HG02763 (cell line): ENCODE measurements at regions not wholly inside any gene's neighbourhood (a gene's known extent, or its start where the extent isn't known, plus 50 kb on each side); places are given as distances from the start of the nearest gene placed in this dataset.

Experiments
- ATAC-seq: cut with Tn5 transposase; IDR thresholded peaks from one replicate; pipeline ENCODE4 v1.9.1; 2021; ENCODE audit warnings: mild to moderate bottlenecking, moderate library complexity; ENCODE audit not compliant: unreplicated experiment

GRCh38 chr7:32428546-32428945, 61.6 kb downstream of the LSM5 start:
- ATAC-seq: no peak

DNA sequence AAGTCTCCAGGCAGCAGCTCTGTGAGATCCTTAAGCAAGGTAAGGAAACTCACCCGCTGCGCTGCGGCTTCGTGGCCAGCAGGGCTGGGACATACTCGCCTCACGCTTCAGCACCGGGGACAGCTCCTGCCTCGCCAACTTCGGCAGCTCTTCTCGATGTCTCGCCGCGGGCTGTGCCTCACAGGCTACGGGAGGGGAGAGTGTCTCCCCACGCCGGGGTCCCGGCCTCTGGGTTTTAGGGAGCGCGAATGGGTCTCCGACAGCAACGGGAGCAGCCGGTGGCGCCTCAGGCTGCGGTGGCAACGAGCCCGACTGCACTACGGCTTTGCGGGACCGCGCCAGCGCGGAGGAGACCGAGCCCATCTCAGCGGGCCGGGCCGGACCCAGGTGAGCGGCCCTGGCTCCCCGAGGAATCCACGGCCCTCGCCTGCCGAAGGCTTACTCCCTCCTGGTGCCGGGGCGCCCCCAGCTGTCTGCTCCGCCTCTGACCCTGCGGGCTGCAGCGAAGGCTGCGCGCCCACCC, 62.4 kb downstream of the LSM5 start:
- no peak for ATAC-seq

- ATAC-seq: no peak
Observed at GRCh38 chr7:32416846-32417245, 73.3 kb downstream of the LSM5 start.

- ATAC-seq: no peak
Observed at GRCh38 chr7:32415936-32416335, 74.2 kb downstream of the LSM5 start.

DNA sequence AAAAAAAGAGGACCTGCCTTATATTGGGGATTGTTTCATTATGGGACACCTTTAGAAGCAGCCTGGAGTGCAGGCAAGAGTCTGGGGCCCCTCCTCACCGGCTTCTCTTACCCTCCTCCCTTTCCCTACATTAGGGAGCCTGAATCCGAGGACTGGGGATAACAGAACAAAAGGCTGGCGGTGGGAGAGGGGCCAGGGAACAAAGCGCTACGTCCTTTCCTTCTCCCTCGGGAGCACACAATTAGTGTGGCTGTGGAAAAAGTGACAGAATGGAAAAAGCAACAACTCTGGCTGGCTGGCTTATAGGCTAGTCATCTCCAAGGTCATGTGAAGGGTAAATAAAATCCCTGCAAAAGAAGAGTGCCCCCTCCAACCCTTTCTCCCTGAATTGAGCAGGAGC, 74.7 kb downstream of the LSM5 start:
- no peak for ATAC-seq

DNA sequence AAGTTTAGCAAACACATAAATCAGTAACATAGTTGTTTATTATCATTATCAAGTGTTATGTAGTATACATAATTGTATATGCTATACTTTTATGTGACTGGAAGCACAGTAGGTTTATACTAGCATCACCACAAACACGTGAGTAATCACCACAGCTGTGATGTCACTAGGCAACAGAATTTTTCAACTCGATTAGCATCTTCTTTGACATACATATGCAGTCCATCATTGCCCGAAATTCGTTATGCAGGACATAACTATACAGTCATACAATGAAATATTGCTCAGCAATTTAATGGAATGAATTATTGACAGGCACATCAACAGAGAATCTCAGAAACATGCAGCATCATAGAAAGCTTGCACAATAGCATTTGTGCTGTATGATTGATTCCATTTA, 77.7 kb downstream of the LSM5 start:
- no peak for ATAC-seq

DNA sequence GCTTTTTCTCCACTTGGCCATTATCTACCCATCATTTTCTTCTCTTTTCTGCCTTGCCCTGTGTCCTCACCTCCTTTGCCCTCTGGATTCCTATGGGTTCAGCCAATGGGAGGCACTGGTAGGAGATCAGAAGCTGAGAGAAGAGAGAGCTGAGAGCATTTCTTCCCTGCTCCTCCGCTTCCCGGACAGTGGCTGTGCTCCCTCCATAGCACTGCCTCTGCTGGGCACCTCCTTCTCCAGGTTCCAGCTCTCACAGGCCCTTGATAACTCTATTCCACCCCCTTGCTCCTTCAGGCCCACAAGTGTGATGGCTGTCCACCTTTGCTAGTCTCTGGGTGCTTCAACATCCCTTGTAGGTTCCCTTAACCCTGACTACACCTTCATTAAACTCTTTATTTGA, 79.6 kb downstream of the LSM5 start:
- ATAC-seq: no peak

DNA sequence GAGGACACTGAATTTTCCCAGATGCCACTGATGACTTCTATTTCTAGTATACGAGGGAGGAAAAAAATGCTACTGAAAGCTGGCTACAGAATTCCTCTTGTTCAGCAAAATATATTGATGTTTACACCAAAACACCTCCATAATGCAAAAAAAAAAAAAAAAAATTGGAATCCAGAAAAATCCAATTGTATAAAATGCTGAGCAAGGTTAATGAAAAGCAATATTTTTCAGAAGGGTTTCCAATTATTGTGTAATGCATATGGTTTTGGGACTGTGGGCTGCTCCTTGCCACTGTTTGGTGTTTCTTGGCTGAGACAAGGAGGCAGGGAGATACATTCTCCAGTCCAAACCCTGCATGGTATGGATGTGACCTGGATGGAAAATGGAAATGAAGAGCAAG, 83.8 kb downstream of the LSM5 start:
- ATAC-seq: no peak

DNA sequence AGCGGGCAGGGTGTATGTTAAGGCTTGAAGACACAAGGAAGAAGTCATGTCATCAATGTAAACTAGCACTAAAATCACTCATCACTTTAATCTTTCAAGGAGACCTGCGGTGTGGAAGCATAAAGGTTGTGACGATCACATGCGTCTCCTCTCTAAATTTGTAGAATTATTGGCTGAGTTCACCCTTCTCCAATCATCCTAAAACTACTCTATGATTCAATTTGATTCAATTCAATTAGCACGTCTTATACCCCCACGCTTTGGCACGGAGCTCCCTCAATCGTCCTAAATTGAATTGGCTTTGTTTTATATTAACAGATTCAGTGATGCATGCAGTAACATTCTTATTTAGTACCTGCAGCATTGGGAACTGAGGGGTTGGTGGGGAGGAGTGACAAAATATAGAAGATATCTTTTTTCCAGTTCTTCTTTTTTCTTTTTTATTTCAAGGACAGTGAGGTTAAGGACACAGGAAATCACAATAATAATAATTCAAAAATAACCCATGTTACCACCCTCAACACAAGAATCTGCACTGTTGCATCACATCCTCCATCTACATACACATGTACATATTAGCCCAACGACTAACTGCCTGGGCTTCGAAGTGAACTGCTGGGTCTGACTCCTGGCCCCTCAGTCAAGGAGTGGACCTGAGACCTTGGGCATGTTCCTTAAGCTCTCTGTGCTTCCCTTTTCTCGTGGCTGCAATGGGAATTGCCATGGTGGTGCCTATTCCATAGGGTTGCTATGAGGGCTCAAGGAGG, 86.5 kb downstream of the LSM5 start:
- ATAC-seq: no peak

GRCh38 chr7:32400676-32401075, 89.5 kb downstream of the LSM5 start:
- ATAC-seq: no peak

GRCh38 chr7:32399311-32399710, 90.9 kb downstream of the LSM5 start:
- no peak for ATAC-seq

DNA sequence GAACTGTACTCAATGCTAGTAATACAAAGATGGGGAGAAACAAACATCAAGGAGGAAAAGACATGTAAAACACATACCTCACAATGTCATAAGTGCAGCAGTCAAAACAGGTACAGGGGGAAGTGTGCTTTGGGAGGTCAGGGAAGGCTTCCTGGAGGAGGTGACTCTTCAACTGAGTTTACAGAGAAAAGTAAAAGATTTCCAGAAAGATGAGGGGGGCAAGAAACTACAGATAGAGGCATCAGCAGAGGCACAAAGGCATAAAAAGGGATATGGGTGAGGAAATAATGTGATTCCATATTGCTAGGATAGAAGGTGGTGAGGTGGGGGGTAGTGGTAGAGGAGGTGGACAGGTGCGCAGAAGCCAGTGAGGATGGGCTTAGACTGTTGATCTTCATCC, 95.0 kb downstream of the LSM5 start:
- no peak for ATAC-seq

DNA sequence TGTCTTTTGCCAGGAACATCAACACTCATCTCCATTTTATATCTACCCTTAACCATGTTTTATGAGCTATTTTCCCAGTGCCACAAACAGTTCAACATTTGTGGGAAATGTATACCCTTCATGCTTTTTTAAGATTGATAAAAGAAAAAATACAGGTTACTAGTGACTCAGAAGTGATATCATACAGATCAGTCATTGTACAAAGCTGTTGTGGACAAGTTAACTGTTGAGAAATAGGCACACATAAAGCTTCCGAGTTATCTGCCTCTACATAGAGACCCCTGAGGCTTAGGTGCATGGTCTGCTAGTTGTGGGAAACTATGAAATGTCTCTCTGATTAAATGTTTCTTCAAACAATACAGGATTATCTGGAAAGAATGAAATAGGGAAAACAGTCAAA, 96.3 kb downstream of the LSM5 start:
- ATAC-seq: no peak

DNA sequence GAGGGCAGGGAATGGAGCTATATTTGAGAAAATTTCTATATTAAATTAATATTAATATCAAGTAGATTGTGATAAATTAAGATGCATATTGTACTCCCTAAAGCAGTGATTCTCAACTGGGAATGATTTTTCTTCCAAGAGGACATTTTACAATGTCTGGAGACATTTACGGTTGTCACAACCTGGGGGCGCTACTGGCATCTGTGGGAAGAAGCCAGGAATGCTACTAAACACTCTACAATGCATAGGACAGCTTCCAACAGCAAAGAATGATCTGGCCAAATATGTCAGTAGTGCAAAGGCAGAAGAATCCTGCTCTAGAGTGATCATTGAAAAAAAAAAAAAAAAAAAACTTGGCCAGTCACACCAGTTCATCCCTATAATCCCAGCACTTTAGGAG, 100.0 kb downstream of the LSM5 start:
- no peak for ATAC-seq

DNA sequence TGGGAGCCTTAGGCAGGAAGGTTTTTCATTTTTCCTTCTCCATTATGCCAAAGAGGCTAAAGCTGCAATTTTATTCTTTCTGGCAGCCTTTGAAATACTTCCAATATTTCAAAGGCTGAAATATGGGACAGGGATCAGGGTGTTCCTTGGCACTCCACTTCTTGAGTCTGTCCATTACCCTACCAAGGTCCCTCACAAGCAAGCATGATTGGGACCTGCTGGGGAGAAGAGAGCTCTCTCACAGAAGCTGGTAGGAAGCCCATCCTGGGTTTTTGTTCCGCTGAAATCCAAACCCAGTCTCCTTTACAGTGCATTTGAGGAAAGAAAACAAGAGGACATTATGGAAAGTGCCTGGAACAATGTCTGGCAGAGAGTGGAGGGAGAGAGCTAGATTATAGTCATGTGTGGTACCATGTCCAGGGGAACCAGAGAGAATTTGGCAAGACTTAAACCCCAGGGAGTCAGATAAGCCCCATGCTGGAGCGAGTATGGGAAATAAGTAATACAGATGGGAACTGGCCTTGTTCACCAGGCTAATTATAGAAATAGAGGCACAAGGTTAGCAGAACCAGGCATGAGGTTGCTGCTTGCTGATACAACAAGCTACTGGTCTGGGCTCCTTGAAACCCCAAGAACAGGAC, 104.7 kb downstream of the LSM5 start:
- ATAC-seq: no peak

- ATAC-seq: no peak
Observed at GRCh38 chr7:32381024-32381601, 109.1 kb downstream of the LSM5 start.

DNA sequence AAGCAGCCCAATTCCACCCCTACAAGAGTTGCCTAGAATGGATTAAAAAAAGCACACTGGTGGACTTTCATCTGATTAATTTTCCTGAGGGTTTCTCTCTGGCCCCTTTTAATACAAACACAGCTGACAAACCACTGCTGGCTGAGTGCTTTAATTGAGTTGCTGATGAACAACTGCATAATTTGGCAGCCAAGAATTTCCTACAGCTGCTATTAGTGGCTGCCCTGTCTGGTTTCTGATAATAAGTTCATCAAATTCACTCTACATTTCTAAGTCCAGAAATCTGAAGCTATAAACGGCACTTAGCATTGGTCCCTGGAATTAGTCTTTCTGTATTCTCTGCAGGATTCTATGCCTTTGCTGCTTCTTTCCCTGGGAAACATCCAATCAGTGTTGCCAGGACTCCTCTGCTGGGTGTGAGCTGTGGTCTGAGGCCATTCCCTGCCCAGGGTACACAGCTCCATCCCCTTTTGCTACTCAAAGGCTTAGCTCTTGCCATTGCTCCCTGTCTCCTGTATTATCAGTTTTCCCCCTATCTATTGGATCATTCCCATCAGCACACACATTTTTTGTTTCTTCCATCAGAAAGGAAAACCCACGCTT, 110.6 kb downstream of the LSM5 start:
- no peak for ATAC-seq

DNA sequence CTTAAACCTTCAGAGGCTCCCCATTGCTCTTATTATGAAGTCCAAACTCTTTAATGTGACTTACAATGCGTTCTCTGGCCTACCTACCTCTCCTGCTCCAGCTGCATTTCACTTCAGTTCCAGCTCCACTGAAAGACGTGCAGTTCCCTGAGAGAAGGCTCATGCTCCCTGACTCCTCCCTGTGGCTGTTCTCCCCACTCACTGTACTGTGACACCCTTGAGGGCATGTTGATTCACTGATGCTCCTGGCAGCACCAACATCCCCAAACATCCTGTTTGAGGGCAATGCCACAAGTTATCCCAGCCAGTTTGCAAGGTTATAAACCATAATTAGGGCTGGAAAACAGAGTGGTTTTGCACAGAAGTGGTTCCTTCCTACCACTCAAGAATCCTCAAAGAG, 111.2 kb downstream of the LSM5 start:
- ATAC-seq: no peak

DNA sequence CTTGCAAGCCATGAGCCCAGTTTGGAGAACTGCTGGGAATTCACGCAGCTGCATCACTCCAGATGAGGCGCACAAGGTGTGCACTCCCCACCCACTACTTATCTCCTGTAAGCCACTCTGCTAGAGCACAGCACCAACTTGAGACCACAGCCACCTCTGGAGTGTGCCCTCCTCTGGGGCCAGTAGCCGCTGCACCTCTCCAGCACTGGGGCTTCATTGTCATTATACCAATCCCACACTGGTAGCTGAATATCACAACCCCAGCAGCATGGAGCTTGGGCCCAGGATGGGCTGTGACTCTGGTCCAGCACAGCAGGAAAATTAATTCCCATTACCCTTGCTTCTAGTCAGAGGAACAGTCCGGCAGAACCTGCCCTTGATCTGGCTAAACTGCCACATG, 125.6 kb downstream of the LSM5 start:
- no peak for ATAC-seq

DNA sequence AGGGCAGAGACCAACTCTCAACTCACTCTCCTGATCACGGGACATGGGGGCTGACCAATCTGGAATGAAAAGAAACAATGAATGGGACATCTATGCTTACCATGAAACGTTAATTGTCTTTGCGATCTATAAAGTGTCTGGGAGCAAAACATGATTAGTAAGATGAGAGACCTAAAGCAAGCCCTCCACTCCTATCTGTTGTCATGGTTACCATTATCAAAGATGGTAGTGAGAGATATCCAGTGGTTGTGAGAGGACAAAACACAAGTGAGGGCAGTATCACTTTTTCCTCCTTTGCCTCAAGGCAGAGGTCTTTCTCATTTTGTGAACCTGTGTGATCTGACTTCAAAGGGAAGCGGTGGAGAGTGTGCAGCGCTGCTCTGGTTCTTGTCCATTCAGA, 130.1 kb downstream of the LSM5 start:
- no peak for ATAC-seq

GRCh38 chr7:32357535-32358277, 132.5 kb downstream of the LSM5 start:
- no peak for ATAC-seq
